ENCODE measurements at regions not wholly inside any gene's neighbourhood (a gene's known extent, or its start where the extent isn't known, plus 50 kb on each side); places are given as distances from the start of the nearest gene placed in this dataset.

DNA sequence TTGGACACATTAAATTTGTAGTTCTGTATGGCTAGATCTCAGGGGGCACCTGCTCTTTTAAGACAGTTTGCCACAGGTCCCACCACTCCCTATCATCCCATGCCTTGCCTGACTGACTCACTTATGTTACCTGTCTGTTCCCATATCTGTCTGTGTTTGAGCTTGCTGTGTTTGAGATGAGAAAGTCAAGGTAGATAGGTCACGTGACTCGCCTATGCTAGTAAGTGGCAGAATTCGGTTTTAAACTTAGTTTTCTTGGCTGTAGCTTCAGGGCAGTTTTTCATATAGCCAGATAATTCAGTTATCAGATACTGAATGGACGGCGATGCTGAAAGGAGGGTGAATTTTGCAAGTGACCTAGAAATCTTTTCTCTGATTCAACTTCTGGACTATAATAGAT is 348.4 kb downstream of the RPS24 start:
- Mint-ChIP-seq H3K36me3 (no peaks in the 10 kb centered on the region), H3K27me3 (ENCODE audit: low read depth in 3 of 3) (peaks cover 2 to 7% (median 3%) of the 10 kb centered on the region in 3 donors), H3K4me1 (no peaks in the 10 kb centered on the region), H3K9me3 (no peaks in the 10 kb centered on the region), H3K4me3 (no peak overlapping the region), H3K27ac (no peak overlapping the region)
- no peak for DNase-seq

DNA sequence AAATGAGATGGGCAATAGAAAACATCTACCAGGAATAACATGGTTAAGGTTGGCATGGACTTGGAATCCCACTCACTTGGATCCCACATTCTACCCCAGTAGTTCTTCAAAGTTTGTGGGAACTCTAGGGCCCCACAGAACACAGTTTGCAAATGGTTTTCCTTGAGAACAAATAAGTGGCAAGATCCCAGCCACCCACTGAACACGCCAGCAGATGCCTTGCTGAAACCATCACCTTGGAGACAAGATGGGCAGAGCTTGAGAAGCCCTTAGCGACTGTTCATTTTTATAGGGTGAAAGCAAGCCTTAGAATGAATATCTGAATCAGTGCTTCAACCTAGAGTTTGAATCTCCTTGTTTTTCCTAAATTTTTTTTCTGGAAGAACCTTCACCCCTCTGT is 349.1 kb downstream of the RPS24 start:
- H3K36me3 Mint-ChIP-seq = no peaks in the 10 kb centered on the region
- DNase-seq = no peak
- no peak overlapping the region for H3K27ac Mint-ChIP-seq
- H3K27me3 Mint-ChIP-seq (ENCODE audit: low read depth in 3 of 3) = peaks cover 5 to 7% (median 6%) of the 10 kb centered on the region in 3 donors
- no peaks in the 10 kb centered on the region for H3K9me3 Mint-ChIP-seq
- no peak overlapping the region for H3K4me3 Mint-ChIP-seq
- no peaks in the 10 kb centered on the region for H3K4me1 Mint-ChIP-seq

DNA sequence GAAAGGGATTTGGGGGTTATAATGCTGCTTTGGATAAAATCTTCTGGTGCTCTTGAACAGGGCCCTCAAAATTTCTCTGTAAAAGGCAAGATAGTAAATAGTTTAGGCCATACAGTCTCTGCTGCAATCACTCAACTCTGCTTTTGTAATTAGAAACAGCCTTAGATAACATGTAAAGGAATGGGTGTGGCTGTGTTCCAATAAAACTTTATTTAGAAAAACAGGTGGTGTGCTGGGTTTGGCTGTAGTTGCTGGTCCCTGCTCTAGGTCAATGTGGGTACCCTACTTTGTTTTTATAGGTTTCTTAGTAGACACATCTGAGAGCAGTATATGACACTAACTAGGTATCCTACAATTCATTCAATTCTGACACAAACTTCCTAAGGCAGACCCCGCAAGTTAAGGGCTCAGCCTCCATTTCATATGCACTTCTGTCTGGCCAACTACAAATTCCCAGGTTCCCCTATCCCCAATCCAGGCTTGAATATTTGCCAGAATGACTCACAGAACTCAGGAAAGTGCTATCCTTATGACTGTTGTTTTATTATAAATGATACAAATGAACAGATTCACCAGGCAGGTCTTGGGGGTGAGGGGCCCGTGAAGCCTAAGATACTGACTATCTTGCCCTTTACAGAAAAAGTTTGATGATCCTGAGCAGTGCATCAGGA is 349.9 kb downstream of the RPS24 start:
- H3K27me3 Mint-ChIP-seq (ENCODE audit: low read depth in 3 of 3) = peaks cover 5 to 7% (median 6%) of the 10 kb centered on the region in 3 donors
- no peak overlapping the region for H3K4me3 Mint-ChIP-seq
- no peak overlapping the region for H3K27ac Mint-ChIP-seq
- no peaks in the 10 kb centered on the region for H3K9me3 Mint-ChIP-seq
- H3K36me3 Mint-ChIP-seq = no peaks in the 10 kb centered on the region
- DNase-seq = no peak
- no peaks in the 10 kb centered on the region for H3K4me1 Mint-ChIP-seq

DNA sequence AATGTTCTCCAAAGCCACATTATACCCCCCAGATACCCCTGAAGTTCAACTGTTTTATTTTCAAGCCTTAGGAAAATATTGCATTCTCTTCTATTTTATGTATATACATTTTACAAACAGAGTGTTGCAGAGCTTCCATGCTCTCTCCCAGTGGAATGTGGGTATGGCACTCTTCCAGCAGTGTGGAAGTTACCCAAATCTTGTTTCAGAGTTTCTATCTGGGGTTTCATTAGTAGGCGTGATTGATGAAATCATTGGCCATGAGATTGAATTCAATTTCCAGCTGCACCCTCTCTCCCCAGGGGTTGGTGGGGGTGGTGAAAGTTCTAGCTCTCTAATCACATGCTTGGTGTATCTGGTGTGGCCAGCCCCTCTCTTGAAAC is 350.4 kb downstream of the RPS24 start:
- no peak for DNase-seq
- no peaks in the 10 kb centered on the region for H3K9me3 Mint-ChIP-seq
- peaks cover 5 to 7% (median 6%) of the 10 kb centered on the region in 3 donors for H3K27me3 Mint-ChIP-seq (ENCODE audit: low read depth in 3 of 3)
- H3K27ac Mint-ChIP-seq = no peak overlapping the region
- no peaks in the 10 kb centered on the region for H3K36me3 Mint-ChIP-seq
- no peaks in the 10 kb centered on the region for H3K4me1 Mint-ChIP-seq
- H3K4me3 Mint-ChIP-seq = no peak overlapping the region

DNA sequence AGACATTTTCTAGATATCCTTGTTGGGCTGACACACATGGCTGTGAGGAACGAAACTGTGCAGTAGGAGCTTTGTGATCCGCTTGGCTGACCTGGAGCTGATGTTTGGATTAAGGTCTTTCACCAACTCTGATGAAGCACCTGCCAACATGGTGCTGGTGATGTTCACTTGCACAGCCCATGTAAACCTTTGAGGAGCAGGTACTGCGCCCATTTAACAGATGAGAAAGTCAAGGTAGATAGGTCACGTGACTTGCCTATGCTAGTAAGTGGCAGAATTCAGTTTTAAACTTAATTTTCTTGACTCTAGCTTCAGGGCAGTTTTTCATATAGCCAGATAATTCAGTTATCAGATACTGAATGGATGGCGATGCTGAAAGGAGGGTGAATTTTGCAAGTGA is 351.9 kb downstream of the RPS24 start:
- H3K27ac Mint-ChIP-seq = no peak overlapping the region
- H3K27me3 Mint-ChIP-seq (ENCODE audit: low read depth in 3 of 3) = peaks cover 2 to 8% (median 6%) of the 10 kb centered on the region in 3 donors
- no peak for DNase-seq
- no peaks in the 10 kb centered on the region for H3K4me1 Mint-ChIP-seq
- no peaks in the 10 kb centered on the region for H3K9me3 Mint-ChIP-seq
- H3K4me3 Mint-ChIP-seq = no peak overlapping the region
- H3K36me3 Mint-ChIP-seq = no peaks in the 10 kb centered on the region

DNA sequence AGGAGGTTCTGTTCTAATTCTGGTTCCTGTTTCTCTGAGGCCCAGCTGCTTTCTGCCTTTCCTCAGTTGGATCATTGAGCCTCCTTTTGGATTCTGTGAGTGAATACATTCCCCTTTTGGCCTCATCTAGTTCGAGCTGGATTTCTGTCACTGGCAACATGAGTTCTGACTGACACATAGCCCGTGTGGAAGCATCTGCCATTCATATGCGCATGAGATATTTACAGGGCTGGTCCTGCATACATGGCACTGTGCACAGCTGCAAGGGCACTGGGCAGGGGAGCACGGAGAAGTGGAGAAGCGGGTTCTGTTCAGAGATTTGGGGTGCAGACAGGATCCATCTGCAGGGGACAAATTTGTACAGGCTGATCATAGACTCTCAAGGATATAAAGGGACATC is 352.8 kb downstream of the RPS24 start:
- no peaks in the 10 kb centered on the region for H3K4me1 Mint-ChIP-seq
- no peaks in the 10 kb centered on the region for H3K36me3 Mint-ChIP-seq
- no peaks in the 10 kb centered on the region for H3K9me3 Mint-ChIP-seq
- H3K4me3 Mint-ChIP-seq = no peak overlapping the region
- no peak for DNase-seq
- H3K27ac Mint-ChIP-seq = no peak overlapping the region
- peaks cover 0 to 8% (median 6%) of the 10 kb centered on the region in 3 donors for H3K27me3 Mint-ChIP-seq (ENCODE audit: low read depth in 3 of 3)

DNA sequence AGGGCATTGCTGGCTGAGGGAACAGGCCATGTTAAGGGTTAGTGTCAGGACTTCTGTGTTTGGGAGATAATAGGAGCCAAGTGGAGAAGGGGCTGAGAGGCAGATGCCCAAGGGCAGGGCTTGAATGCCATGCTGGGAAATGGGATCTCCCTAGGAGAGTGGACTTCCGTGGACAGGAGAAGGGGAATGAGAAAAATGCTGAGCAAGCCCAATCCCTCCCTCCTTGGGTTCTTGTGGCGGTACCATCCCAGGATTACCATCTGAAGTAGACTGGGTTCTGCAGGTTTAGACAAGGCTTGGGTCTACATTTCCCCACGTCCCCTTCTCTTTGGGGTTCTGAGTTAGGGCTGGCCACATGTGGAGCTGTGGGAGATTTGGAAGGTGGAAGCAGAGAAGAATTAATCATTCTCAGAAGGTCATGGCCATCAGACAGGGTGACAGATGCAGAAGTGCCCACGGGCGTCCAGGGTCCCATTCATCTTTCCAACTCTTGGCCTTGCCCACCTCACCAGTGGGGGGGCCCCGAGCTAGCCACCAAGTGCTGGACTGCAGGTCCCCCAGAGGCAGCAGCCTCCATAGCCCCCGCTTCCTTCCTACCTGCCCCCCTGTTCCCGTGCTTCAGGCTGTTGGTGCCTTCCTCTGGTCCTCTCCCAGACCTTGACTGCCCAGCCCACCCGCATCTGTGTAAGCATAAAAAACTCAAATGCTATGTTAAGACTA is 354.8 kb downstream of the RPS24 start:
- Mint-ChIP-seq H3K27ac (no peak overlapping the region), H3K27me3 (ENCODE audit: low read depth in 3 of 3) (peaks cover 0 to 8% (median 6%) of the 10 kb centered on the region in 3 donors), H3K4me1 (no peaks in the 10 kb centered on the region), H3K9me3 (no peaks in the 10 kb centered on the region), H3K36me3 (no peaks in the 10 kb centered on the region), H3K4me3 (no peak overlapping the region)
- DNase-seq = no peak

DNA sequence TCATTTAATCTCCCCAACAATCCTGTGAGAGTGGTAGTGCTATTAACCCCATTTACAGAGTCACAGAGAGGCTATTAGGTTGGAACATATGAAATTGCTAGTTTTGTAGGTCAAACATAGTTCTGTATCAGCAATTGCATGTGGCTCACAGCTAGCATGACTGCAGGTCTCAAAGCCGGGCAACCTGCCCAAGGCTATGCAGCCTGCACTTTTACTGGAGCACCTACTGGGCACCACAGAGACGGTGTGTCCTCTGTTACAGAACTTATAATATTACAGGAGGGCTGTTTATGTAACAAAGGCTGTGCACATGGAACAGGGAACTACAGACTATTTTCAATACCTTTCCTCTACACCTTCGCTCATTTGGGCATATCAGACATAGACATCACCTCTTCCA is 355.8 kb downstream of the RPS24 start:
- Mint-ChIP-seq H3K9me3 (no peaks in the 10 kb centered on the region), H3K36me3 (no peaks in the 10 kb centered on the region), H3K4me1 (no peaks in the 10 kb centered on the region), H3K27ac (no peak overlapping the region), H3K27me3 (ENCODE audit: low read depth in 3 of 3) (peaks cover 0 to 8% (median 6%) of the 10 kb centered on the region in 3 donors), H3K4me3 (no peak overlapping the region)
- no peak for DNase-seq

DNA sequence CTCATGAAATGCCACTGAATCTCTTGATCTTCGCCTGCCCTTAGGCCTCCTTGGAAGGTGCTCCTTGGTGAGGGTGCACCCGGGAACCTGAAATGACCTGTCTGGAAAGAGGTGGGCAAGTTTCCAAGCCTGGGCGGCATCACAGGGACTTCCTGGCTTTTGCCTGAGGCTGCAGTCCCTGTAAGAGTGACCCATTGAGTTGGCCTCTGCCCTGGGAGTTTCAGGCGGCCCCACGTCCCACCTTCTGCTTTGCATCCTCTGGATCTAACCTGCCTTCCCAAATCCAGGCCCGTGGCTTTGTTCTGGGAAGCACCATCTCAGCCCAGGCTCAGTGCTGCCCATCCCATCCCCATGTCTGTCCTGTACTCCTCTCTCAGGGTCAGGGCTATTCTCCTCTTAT is 356.4 kb downstream of the RPS24 start:
- Mint-ChIP-seq H3K4me1 (no peaks in the 10 kb centered on the region), H3K27me3 (ENCODE audit: low read depth in 3 of 3) (peaks cover 0 to 6% (median 6%) of the 10 kb centered on the region in 3 donors), H3K27ac (no peak overlapping the region), H3K9me3 (no peaks in the 10 kb centered on the region), H3K36me3 (no peaks in the 10 kb centered on the region), H3K4me3 (no peak overlapping the region)
- DNase-seq = no peak

DNA sequence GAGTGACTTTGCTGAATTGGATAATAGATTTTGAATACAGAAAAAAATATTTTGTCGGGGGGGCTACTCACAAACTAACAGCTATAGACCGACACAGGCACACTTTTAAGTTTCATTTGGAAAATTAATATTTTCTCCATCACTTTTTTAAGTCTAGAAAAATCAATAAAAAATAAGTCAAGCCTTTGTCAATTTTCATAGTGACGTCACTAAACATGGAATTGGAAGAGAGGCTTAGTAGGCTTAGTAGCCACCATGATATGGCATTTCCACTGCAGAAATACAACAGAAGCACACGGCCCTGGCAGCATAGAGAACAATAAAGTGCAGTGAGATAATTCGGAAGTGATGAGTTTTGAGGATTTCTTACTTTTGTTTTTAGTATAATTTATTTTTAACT is 357.2 kb downstream of the RPS24 start:
- Mint-ChIP-seq H3K36me3 (no peaks in the 10 kb centered on the region), H3K27ac (no peak overlapping the region), H3K4me3 (no peak overlapping the region), H3K9me3 (no peaks in the 10 kb centered on the region), H3K27me3 (ENCODE audit: low read depth in 3 of 3) (peaks cover 0 to 6% (median 4%) of the 10 kb centered on the region in 3 donors), H3K4me1 (no peaks in the 10 kb centered on the region)
- no peak for DNase-seq

DNA sequence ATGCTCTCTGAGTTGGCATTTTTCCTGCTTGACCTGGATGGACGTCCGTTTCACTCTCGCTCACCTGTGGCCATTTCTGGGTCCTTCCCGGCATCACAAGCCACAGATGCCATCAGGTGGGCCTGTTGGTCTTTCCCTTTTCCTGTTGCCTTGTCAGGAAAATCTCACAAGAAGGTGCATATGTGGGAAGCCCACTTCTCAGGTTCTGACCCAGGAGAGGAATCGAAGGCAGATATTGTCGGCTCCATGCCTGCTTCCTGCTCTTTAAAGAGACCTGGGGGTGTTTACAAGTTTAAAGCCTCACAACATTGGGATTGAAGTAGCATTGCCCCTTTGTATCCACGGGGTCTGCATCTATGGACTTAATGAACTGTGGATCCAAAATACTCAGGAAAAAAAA is 357.9 kb downstream of the RPS24 start:
- H3K27ac Mint-ChIP-seq = no peak overlapping the region
- H3K4me1 Mint-ChIP-seq = no peaks in the 10 kb centered on the region
- H3K4me3 Mint-ChIP-seq = no peak overlapping the region
- no peaks in the 10 kb centered on the region for H3K36me3 Mint-ChIP-seq
- no peaks in the 10 kb centered on the region for H3K9me3 Mint-ChIP-seq
- H3K27me3 Mint-ChIP-seq (ENCODE audit: low read depth in 3 of 3) = peaks cover 0 to 5% (median 4%) of the 10 kb centered on the region in 3 donors
- no peak for DNase-seq

DNA sequence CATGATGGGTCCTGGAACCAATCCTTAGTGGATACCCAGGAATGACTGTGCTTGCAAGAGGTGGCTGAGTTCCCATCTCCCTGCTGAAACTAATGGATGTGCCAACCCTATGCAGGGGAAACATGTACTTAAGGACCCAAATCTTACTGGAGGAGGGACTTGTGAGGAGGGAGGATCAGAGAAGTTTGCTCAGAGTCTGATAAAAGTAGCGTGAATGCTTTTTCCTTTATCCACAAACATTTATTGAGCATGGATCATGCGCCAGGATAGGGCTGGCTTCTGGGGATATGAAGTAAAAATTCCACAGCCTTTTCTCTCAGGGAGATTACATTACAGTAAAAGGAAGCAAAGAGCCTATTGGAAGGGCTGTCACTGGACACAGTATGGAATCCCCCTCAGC is 358.5 kb downstream of the RPS24 start:
- H3K36me3 Mint-ChIP-seq = no peaks in the 10 kb centered on the region
- H3K9me3 Mint-ChIP-seq = no peaks in the 10 kb centered on the region
- H3K27ac Mint-ChIP-seq = no peak overlapping the region
- peaks cover 0 to 5% (median 5%) of the 10 kb centered on the region in 3 donors for H3K27me3 Mint-ChIP-seq (ENCODE audit: low read depth in 3 of 3)
- no peaks in the 10 kb centered on the region for H3K4me1 Mint-ChIP-seq
- no peak overlapping the region for H3K4me3 Mint-ChIP-seq
- DNase-seq = no peak

DNA sequence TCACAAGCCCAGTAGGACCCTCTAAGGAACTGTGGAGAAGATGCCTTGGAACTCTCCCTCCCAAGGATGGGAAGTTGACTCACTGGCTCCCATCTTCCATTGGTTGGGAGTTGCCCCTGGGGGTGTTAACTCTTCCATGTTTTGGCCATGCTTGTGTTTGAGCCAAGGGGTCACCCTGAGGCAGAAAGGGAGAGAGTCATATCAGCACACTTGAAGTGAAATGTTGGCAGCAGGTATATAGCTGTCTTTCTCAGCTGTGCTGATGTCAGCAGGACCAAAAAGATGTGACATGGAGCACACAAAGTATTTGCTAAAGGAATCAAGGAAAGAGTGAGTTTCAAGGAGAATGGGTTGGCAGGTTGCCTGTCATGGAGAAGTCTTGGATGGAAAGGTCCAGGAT is 359.4 kb downstream of the RPS24 start:
- no peak overlapping the region for H3K27ac Mint-ChIP-seq
- H3K4me1 Mint-ChIP-seq = no peaks in the 10 kb centered on the region
- H3K9me3 Mint-ChIP-seq = no peaks in the 10 kb centered on the region
- H3K4me3 Mint-ChIP-seq = no peak overlapping the region
- H3K36me3 Mint-ChIP-seq = no peaks in the 10 kb centered on the region
- peaks cover 0 to 3% (median 1%) of the 10 kb centered on the region in 3 donors for H3K27me3 Mint-ChIP-seq (ENCODE audit: low read depth in 3 of 3)
- no peak for DNase-seq

DNA sequence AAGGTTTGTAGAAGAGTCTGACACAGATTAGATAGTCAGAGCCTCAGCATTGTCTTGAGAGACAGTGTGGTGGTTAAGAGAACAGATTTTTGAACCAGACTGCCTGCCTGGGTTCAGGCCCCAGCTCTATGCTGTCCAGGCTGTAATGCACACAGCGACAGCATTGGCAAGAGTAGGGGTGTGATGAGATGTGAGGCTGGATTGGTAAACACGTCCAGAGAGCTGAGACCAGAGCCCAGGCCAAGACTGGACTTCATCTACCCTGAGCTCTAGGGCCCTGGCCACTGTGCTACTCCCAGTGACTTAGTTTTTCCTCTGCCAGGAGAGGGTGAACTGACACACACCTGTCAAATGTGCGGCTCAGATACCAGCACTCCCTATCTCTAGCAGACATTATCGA is 360.4 kb downstream of the RPS24 start:
- Mint-ChIP-seq H3K4me3 (no peak overlapping the region), H3K36me3 (no peaks in the 10 kb centered on the region), H3K9me3 (no peaks in the 10 kb centered on the region), H3K27ac (no peak overlapping the region), H3K27me3 (ENCODE audit: low read depth in 3 of 3) (peaks cover 0 to 5% (median 1%) of the 10 kb centered on the region in 3 donors), H3K4me1 (no peaks in the 10 kb centered on the region)
- no peak for DNase-seq

DNA sequence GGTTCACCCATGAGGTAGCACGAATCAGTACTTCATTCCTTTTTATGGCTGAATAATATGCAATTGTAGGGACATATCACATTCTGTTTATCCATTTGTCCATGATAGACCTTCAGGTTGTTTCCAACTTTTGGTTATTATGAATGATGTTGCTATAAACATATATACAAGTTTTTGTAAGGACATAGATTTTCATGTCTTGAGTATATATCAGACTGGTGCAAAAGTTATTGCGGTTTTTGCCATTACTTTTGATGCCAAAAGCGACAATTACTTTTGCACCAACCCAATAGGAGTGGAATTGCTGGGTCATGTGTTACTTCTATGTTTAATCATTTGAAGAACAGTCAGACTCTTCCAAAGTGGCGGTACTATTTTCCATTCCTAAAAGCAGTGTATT is 361.5 kb downstream of the RPS24 start:
- Mint-ChIP-seq H3K36me3 (no peaks in the 10 kb centered on the region), H3K9me3 (no peaks in the 10 kb centered on the region), H3K4me3 (no peak overlapping the region), H3K4me1 (no peaks in the 10 kb centered on the region), H3K27me3 (ENCODE audit: low read depth in 3 of 3) (peaks cover 0 to 2% (median 1%) of the 10 kb centered on the region in 3 donors), H3K27ac (no peak overlapping the region)
- DNase-seq = no peak
